BLaER1 treated with 17β-estradiol and CSF1 and Interleukin-3, amounts not matched to agents 10 nM and 100 nM (cell line): ENCODE measurements at regions not wholly inside any gene's neighbourhood (a gene's known extent, or its start where the extent isn't known, plus 50 kb on each side); places are given as distances from the start of the nearest gene placed in this dataset.

ENCODE experiments used
- H3K27ac ChIP-seq, 11 experiments: shearing (Covaris generic); formaldehyde crosslinking; 2 replicates each; pipeline ENCODE4 v1.8.1; 2022
- H3K27me3 ChIP-seq, 11 experiments: shearing (Covaris generic); formaldehyde crosslinking; 2 replicates each; pipeline ENCODE4 v1.8.1; 2022
- H3K36me3 ChIP-seq, 11 experiments: shearing (Covaris generic); formaldehyde crosslinking; 2 replicates each; pipeline ENCODE4 v1.8.1; 2022
- H3K4me1 ChIP-seq, 10 experiments: shearing (Covaris generic); formaldehyde crosslinking; 2 replicates each; pipeline ENCODE4 v1.8.1; 2022
- H3K4me2 ChIP-seq, 11 experiments: shearing (Covaris generic); formaldehyde crosslinking; 2 replicates each; pipeline ENCODE4 v1.8.1; 2022
- H3K4me3 ChIP-seq, 10 experiments: shearing (Covaris generic); formaldehyde crosslinking; 2 replicates each; pipeline ENCODE4 v1.8.1; 2022
- H3K9ac ChIP-seq, 11 experiments: shearing (Covaris generic); formaldehyde crosslinking; 2 replicates each; pipeline ENCODE4 v1.8.1; 2022
- H3K9me3 ChIP-seq, 11 experiments: shearing (Covaris generic); formaldehyde crosslinking; replicated peaks in 1 of 11; 2 replicates each; pipeline ENCODE4 v1.8.1; 2022
- H4K20me1 ChIP-seq, 11 experiments: shearing (Covaris generic); formaldehyde crosslinking; 2 replicates each; pipeline ENCODE4 v1.8.1; 2022
- Cebpa-rat ChIP-seq, 11 experiments: shearing (Covaris generic); IDR thresholded peaks; 2 replicates each; pipeline ENCODE4 v1.8.1; 2022

DNA sequence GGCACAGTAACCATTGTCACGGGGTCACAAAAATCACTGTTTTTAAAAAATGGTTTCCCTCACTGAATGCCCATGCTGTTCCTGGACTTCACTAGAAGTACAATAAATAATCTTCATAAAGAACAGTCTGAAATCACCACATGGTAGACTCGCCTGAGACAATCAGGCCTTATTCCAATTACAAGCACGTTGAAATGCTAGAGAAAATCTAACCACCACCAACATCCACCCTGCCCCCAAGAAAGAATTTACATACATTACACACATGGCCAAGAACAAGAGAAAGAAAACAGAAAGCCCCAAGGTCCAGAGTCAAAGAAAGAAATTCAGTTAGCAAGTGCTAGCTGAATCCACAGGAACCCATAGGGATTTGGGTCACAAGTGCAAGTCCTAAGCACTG, 107.0 kb upstream of the ERG start:
- Histone ChIP-seq H3K9me3 (no peaks in the 10 kb centered on the region), H3K9ac (no peak overlapping the region), H4K20me1 (no peaks in the 10 kb centered on the region), H3K4me2 (no peak overlapping the region), H3K36me3 (no peaks in the 10 kb centered on the region), H3K4me1 (peaks cover 0 to 6% (median 0%) of the 10 kb centered on the region in 10 experiments; a peak in 4 of 20 replicates), H3K4me3 (no peak overlapping the region), H3K27ac (no peak overlapping the region), H3K27me3 (no peaks in the 10 kb centered on the region)
- TF ChIP-seq Cebpa-rat (IDR thresholded peaks at IDR 0.05), result no peak

- no peaks in the 10 kb centered on the region for H3K27me3 ChIP-seq
- no peaks in the 10 kb centered on the region for H3K36me3 ChIP-seq
- H3K27ac ChIP-seq, result no peak overlapping the region
- H3K9ac ChIP-seq, result no peak overlapping the region
- no peak for TF ChIP-seq Cebpa-rat (IDR thresholded peaks at IDR 0.05)
- H3K4me2 ChIP-seq, result no peak overlapping the region
- H3K9me3 ChIP-seq, result peaks cover 0 to 3% (median 0%) of the 10 kb centered on the region in 11 experiments; a peak in 5 of 22 replicates
- peaks cover 0 to 6% (median 0%) of the 10 kb centered on the region in 10 experiments; a peak in 1 of 20 replicates for H3K4me1 ChIP-seq
- H4K20me1 ChIP-seq, result no peaks in the 10 kb centered on the region
- no peak overlapping the region for H3K4me3 ChIP-seq
Observed at GRCh38 chr21:38609580-38609979, 111.3 kb upstream of the ERG start.

- Histone ChIP-seq H3K9me3 (peaks cover 0 to 15% (median 3%) of the 10 kb centered on the region in 11 experiments; a peak in 18 of 22 replicates), H3K36me3 (no peaks in the 10 kb centered on the region), H4K20me1 (no peaks in the 10 kb centered on the region), H3K4me1 (peaks cover 0 to 6% (median 0%) of the 10 kb centered on the region in 10 experiments; a peak in 1 of 20 replicates), H3K4me2 (0 out of 22 replicates have a peak overlapping the region, but pooled peaks of 1 of the 11 experiments have one; percentile 20), H3K4me3 (no peak overlapping the region), H3K27ac (no peak overlapping the region), H3K27me3 (no peaks in the 10 kb centered on the region), H3K9ac (no peak overlapping the region)
- no peak for TF ChIP-seq Cebpa-rat (IDR thresholded peaks at IDR 0.05)
Observed at GRCh38 chr21:38610623-38611251, 112.5 kb upstream of the ERG start.

DNA sequence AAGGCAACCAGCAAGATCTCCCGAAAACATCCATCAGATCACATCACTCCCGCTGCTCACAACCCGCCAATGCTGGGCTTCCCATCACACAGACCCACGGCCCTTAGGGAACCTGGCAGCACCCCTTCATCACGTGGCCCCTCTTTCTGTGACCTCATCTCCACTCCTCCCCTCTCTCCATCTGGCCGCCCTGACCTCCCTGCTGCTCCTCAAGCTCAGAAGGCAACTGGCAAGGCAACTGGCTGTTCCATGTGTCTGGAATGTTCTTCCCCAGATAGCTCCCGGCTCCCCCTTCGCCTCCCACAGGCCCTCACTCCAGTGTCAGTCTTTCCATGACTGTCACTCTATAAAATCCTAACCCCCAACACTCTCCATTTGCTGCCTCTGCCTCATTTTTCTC, 113.0 kb upstream of the ERG start:
- Histone ChIP-seq H3K4me2 (0 out of 22 replicates have a peak overlapping the region, but pooled peaks of 1 of the 11 experiments have one; percentile 20), H3K27me3 (no peaks in the 10 kb centered on the region), H3K27ac (no peak overlapping the region), H3K9ac (no peak overlapping the region), H3K36me3 (no peaks in the 10 kb centered on the region), H3K9me3 (peaks cover 0 to 20% (median 8%) of the 10 kb centered on the region in 11 experiments; a peak in 20 of 22 replicates), H3K4me1 (peaks cover 0 to 6% (median 0%) of the 10 kb centered on the region in 10 experiments; a peak in 1 of 20 replicates), H3K4me3 (no peak overlapping the region), H4K20me1 (no peaks in the 10 kb centered on the region)
- TF ChIP-seq Cebpa-rat (IDR thresholded peaks at IDR 0.05), result no peak

- Histone ChIP-seq H3K9ac (no peak overlapping the region), H4K20me1 (no peaks in the 10 kb centered on the region), H3K27ac (no peak overlapping the region), H3K4me2 (no peak overlapping the region), H3K9me3 (peaks cover 0 to 28% (median 13%) of the 10 kb centered on the region in 11 experiments; a peak in 20 of 22 replicates), H3K27me3 (no peaks in the 10 kb centered on the region), H3K36me3 (no peaks in the 10 kb centered on the region), H3K4me1 (peaks cover 0 to 6% (median 0%) of the 10 kb centered on the region in 10 experiments; a peak in 1 of 20 replicates), H3K4me3 (no peak overlapping the region)
- no peak for TF ChIP-seq Cebpa-rat (IDR thresholded peaks at IDR 0.05)
Observed at GRCh38 chr21:38613686-38614085, 115.4 kb upstream of the ERG start.

DNA sequence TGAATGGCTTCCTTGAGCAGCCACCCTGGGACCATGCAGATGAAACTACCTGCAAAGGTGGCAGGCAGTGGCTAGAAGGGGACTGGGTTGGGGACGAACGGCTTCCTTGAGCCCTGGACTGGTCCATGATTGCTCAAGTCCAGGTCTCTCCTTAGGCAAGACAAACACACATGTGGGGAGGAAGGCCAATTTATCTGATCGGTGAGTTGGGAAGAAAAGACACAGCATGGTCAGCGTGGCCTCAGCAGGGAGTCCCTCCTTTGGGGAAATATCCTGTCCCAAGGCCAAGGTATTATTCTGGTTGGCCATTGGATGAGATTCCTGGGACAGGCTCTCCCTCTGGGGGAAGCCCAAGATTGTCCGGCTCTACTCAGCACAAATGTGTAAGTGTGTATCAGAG, 116.3 kb upstream of the ERG start:
- Histone ChIP-seq H3K36me3 (no peaks in the 10 kb centered on the region), H3K27me3 (no peaks in the 10 kb centered on the region), H3K9ac (no peak overlapping the region), H4K20me1 (no peaks in the 10 kb centered on the region), H3K4me3 (no peak overlapping the region), H3K9me3 (peaks cover 0 to 28% (median 13%) of the 10 kb centered on the region in 11 experiments; a peak in 20 of 22 replicates), H3K4me2 (no peak overlapping the region), H3K4me1 (peaks cover 0 to 5% (median 0%) of the 10 kb centered on the region in 10 experiments; a peak in 1 of 20 replicates), H3K27ac (no peak overlapping the region)
- TF ChIP-seq Cebpa-rat (IDR thresholded peaks at IDR 0.05), result no peak

- no peaks in the 10 kb centered on the region for H4K20me1 ChIP-seq
- no peaks in the 10 kb centered on the region for H3K36me3 ChIP-seq
- H3K9me3 ChIP-seq, result peaks cover 0 to 26% (median 13%) of the 10 kb centered on the region in 11 experiments; a peak in 20 of 22 replicates
- H3K27ac ChIP-seq, result no peak overlapping the region
- no peak for TF ChIP-seq Cebpa-rat (IDR thresholded peaks at IDR 0.05)
- H3K4me1 ChIP-seq, result no peaks in the 10 kb centered on the region
- H3K4me2 ChIP-seq, result no peak overlapping the region
- H3K9ac ChIP-seq, result no peak overlapping the region
- no peaks in the 10 kb centered on the region for H3K27me3 ChIP-seq
- H3K4me3 ChIP-seq, result no peak overlapping the region
Observed at GRCh38 chr21:38619480-38619879, 121.2 kb upstream of the ERG start.

DNA sequence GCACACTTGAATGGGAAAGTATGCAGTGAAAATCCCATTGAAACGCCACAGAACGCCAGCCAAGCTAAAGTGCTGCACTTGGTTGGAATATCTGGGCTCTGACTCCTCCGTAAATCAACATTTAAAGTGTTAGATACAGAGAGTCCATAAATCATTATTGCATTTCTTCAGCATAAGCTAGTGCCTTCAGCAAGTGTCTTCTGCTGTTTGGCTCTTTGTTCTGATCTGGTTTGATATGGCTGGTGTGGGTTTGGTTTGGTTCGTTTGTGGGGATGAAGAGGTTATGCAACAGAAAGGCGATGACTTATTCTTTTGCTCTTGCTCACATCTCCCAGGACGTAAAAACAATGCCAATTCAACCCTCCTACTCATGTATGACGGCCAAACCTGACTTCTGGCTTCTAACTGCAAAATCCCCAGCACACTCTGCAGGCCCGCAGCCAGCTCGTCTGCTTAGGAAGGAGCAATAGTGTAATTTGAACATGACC, 121.8 kb upstream of the ERG start:
- H3K4me3 ChIP-seq, result no peak overlapping the region
- no peak overlapping the region for H3K27ac ChIP-seq
- H3K36me3 ChIP-seq, result no peaks in the 10 kb centered on the region
- no peaks in the 10 kb centered on the region; a peak in 1 of 20 replicates for H3K4me1 ChIP-seq
- H3K9ac ChIP-seq, result no peak overlapping the region
- H3K27me3 ChIP-seq, result no peaks in the 10 kb centered on the region
- no peaks in the 10 kb centered on the region for H4K20me1 ChIP-seq
- H3K9me3 ChIP-seq, result peaks cover 0 to 21% (median 12%) of the 10 kb centered on the region in 11 experiments; a peak in 20 of 22 replicates
- TF ChIP-seq Cebpa-rat (IDR thresholded peaks at IDR 0.05), result no peak
- H3K4me2 ChIP-seq, result no peak overlapping the region

DNA sequence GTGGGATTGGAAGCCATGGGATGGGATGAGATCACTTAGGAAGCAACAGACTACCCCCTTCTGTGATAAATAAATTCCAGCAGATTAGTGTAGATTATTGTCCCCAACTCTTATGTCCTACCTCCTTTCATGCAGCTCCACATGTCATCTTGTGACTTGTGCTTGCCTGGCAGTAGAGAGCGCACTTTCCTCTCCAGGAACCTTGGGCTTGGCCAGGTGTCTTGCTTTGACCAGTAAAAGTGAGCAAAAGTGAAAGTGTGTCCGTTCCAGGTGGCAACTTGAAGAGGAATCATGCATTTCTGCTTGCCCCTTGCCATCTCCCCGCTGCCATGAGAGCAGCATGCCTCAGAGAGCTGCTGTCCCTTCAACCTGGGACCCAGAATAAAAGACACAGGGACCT, 122.9 kb upstream of the ERG start:
- H3K9me3 ChIP-seq, result peaks cover 0 to 10% (median 5%) of the 10 kb centered on the region in 11 experiments; a peak in 16 of 22 replicates
- H3K27ac ChIP-seq, result no peak overlapping the region
- no peaks in the 10 kb centered on the region for H3K27me3 ChIP-seq
- H3K4me3 ChIP-seq, result no peak overlapping the region
- H3K36me3 ChIP-seq, result no peaks in the 10 kb centered on the region
- peaks cover 0 to 6% (median 0%) of the 10 kb centered on the region in 10 experiments; a peak in 3 of 20 replicates for H3K4me1 ChIP-seq
- H3K4me2 ChIP-seq, result no peak overlapping the region
- TF ChIP-seq Cebpa-rat (IDR thresholded peaks at IDR 0.05), result no peak
- H3K9ac ChIP-seq, result no peak overlapping the region
- H4K20me1 ChIP-seq, result no peaks in the 10 kb centered on the region
